GM21786 (cell line): ENCODE measurements at regions not wholly inside any gene's neighbourhood (a gene's known extent, or its start where the extent isn't known, plus 50 kb on each side); places are given as distances from the start of the nearest gene placed in this dataset.
"Not testable (repeated sequence)": the region's sequence is repeated elsewhere in the genome, so short reads cannot be mapped to it uniquely, and the experiment has no call there.

Source experiments
- ATAC-seq: cut with Tn5 transposase; IDR thresholded peaks from one replicate; pipeline ENCODE4 v1.9.1; 2021; ENCODE audit not compliant: unreplicated experiment

DNA sequence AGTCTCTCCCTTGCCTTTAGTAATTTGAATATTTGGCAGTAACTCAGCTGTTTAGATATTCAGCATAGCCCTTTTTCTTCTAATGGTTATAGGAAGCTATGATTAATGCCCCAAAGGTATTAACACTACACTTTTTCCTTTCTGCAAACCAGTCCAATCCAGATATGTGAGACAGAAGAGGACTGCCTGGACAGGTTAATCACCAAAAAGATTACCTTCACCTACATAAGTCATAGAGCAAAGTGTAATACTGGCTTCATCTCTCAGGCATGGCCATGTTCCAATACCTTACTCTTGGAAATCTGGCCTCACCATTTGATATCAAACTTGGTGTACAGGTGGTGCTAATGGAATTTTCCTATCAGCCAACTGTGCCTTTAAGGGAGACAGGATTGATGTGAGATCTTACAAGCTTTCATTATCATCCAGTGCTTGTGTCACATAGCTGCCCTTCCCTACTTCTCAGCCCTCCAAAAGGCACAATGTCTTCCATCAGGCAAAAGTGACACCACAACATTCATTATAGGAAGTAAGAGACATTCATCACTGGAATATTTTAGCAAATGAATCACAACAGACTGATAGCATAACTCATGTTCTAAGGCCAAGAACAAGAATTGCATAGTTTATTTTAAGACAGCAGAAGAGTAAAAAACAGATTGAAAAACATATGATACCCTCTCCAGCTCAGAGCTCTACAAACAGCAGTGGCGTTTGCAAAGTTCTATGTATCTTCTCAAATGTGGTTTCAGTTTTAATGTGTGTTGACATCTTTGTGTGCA lies 91.2 kb upstream of the PAM start:
- no peak for ATAC-seq

DNA sequence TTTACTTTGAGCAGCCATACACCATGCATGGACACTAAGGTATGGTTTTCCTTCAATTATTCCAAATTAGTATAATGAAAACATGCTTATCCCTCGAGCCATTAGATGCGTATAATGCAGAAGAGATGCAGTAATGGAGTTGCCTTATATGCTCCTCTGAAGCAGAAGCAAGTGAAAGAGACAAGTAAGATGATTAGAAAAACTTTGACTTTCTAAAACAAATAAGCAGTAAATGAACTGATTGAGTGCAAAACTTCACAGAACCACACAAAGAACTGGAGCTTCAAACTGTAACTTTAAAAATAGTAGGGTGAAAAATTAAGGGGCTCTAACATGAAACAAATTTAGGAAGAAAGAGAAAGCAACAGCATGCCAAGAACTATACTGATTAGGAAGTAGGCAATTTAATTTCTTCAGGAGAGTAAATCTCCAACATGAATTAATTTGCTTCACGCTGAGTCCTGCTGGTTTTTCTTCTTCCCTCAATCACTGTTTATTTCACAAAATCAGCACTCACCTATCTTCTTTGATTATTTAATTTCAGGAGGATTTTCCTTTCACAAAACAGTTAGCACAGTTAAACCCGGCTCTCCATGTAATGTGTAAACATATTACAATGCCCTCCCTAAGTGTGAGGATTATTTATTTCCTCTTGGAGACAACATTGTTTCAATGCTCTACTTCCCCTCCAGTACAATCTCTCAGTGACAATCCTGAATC lies 90.3 kb upstream of the PAM start:
- no peak for ATAC-seq

DNA sequence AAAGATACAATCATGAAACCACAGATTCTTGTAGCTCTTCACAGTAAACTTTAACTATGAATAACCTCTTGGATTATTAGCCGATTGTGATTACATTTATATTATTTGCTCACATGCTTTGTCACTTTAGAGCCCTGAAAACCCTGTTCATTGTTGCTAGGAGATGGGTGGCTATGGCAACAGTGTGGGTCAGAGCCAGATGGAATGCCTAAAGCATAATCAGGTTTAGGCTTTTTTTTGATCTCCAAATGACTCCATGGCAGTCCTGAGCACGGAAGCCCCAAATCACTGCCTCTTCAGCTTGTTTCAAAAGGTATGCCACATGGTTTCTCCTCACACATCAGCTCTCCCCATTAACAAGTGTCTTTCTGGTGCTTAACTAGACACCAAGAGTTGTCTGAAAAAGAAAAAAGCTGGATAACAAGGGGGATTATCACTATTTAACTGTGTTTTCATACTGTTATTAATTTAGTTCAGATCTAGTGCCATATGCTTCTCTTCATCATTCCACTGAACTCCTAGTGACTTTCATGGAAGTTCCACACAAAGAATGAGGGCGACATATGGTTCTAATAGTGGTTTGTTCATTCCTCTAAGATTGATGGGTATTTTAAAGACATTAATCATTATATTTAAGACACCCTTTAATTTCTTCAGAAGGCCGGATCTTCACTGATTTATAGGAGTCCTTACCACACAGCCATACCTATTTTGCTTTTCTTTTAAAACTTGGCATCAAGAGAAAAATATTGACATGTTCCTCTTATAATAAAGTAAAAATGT lies 88.8 kb upstream of the PAM start:
- no peak for ATAC-seq

DNA sequence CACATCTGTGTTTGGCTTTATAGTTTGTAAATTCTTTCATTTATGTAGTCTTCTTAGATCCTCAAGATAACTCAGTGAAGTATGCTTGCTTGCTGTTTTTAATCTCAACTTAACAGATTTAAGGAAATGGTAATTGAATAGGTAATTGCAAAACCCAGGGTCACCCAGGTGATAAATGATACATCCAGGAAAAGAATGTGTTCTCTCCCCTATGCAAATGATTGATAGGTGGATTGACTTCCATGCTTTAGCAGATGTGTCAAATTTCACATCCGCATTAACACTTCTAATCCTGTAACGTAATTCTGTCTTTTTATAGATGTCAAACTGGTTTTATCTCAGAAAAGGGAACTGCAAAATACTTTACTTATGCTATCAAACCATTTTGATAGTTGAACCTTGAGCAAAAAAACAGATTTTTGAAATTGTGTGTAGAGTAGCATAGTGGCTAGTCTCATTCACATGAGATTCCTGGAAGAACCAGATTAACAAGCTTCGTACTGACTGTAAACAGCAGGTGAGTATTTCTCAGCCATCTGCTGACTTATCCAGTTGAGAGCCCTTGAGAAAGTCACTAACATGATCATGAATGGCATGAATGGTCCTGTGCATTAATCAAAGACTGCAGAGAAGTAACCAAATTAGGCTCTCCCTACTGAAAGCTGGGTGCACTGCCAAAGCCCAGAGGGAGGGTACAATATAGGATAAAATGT lies 86.7 kb upstream of the PAM start:
- ATAC-seq: no peak

DNA sequence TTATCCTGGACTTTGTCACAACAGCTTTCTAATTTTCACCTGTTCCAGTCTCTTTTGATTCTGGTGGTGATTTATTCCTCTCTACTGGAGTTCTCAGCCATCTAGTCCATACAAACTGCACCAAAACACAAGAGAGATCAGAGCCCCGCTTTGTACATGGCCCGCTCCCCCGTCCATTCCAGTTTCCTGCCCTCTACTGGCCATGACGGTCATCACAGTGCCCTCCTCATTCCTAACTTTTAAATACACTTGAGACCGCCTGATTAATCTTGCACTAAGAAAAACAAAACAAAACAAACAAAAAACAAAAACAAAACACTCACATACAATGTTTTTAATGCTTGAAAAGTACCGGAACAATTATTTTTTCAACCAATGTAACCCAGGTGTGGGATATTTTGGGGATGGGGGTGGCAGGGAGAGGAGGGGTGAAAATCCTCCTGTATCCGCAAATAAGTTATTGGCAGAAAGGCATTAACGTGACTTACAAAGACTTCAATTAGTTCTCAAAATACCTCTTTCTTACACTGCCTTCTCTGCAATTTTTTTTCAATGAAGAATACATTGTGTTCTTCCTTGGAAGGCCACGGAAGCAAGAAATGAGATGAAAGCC lies 84.8 kb upstream of the PAM start:
- peak; percentile 62 for ATAC-seq

DNA sequence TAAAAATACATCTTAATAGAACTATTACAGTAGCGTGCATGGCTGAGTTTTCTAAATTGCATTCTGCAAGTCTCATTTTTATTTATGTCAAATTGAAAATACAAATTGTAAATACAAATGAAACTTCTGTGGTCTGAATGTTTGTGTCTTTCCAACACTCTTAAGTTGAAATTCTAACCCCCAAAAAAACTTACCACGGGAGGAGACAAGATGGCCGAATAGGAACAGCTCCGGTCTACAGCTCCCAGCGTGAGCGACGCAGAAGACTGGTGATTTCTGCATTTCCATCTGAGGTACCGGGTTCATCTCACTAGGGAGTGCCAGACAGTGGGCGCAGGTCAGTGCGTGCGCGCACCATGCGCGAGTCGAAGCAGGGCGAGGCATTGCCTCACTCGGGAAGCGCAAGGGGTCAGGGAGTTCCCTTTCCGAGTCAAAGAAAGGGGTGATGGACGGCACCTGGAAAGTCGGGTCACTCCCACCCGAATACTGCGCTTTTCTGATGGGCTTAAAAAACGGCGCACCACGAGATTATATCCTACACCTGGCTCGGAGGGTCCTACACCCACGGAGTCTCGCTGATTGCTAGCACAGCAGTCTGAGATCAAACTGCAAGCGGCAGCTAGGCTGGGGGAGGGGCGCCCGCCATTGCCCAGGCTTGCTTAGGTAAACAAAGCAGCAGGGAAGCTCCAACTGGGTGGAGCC lies 83.9 kb upstream of the PAM start:
- not testable (repeated sequence) for ATAC-seq

DNA sequence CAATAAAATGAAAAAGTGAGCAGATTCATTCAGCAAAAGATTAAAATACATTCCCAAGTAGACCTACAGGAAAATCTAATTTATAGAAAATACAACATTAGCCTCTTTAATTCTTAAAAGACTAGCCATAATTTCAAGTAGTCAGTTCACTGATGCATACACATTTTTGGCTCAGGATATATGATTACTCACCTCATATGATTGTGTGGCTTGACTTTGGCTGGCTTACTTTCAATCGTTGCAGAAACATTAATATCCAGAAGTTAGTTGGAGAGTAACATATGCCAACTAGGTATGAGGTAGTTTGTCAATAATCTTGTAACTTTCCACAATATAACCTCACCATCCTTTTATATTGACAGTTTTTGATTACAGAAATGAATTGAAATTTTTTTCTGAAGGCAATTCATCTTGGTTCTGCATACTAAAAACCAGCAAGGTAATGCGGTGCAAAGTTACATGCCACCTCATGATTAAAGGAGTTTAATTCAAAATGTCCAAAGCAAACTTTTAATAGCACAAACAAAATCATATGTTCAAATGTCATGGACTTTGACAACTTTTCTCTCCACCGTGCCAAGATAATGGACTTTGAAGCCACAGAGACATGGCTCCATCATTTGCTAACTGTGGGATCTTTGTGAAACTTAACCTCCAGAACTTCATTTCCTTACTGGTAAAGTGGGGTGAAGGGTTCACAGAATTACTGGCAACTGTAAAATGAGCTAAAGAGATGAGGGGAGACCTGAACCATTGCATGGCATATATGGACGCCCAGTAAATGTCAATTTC lies 76.6 kb upstream of the PAM start:
- no peak for ATAC-seq

DNA sequence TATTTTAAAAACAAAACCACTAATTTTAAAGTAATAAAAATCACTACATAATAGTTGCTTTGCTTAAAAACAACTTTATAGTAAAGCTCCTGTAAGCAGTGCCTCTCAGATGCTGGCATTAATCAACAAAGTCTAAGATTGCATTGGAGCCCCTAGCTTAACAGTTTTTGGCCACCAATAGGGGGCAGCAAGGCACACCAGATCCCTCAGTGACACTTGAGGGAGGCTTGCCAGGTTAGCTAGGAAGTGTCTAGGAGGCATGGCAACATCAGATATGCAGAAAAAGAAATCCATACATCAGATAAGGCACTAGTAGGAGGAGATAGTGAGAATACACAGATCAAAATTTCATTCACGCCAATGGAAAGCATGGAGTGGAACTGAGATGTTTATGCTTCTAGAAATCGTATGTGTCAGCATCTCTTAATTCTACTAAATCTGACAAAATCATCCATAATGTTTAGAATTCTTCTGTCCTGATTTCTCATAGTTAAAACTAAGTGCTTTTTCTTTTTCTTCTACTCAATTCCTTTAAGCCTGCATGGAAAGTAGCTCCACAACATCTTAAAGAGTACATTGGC lies 73.6 kb upstream of the PAM start:
- peak; percentile 96 for ATAC-seq

DNA sequence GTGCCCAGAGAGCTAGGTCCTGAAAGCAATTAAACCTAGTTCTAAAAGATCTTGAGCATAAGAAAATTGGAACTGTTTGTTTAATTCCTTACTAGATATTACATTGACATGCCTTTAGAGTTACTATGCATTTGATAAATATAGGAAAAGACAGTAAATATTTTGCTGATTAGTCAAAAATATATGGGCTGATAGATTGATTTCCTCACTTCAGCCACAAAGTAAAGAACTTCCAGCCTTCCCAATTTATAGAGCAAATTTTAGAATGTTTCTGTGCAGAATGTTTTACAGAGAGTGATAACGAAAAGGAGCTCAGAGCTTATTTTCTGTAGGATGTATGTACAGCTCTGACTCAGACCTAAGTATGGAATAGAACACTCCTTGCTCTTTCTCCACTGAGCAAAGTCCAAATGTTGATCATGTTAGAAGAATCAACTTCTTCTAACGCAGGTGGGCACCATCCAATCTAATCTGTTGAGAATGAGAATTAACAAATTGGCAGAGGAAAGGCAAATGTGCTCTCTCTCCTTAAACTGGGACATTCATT lies 72.9 kb upstream of the PAM start:
- no peak for ATAC-seq

DNA sequence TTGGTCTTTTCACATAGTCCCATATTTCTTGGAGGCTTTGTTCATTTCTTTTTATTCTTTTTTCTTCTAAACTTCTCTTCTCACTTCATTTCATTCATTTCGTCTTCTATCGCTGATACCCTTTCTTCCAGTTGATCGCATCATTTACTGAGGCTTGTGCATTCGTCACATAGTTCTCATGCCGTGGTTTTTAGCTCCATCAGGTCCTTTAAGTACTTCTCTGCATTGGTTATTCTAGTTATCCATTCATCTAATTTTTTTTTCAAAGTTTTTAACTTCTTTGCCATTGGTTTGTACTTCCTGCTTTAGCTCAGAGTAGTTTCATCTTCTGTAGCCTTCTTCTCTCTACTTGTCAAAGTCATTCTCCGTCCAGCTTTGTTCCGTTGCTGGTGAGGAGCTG lies 67.0 kb upstream of the PAM start:
- not testable (repeated sequence) for ATAC-seq

DNA sequence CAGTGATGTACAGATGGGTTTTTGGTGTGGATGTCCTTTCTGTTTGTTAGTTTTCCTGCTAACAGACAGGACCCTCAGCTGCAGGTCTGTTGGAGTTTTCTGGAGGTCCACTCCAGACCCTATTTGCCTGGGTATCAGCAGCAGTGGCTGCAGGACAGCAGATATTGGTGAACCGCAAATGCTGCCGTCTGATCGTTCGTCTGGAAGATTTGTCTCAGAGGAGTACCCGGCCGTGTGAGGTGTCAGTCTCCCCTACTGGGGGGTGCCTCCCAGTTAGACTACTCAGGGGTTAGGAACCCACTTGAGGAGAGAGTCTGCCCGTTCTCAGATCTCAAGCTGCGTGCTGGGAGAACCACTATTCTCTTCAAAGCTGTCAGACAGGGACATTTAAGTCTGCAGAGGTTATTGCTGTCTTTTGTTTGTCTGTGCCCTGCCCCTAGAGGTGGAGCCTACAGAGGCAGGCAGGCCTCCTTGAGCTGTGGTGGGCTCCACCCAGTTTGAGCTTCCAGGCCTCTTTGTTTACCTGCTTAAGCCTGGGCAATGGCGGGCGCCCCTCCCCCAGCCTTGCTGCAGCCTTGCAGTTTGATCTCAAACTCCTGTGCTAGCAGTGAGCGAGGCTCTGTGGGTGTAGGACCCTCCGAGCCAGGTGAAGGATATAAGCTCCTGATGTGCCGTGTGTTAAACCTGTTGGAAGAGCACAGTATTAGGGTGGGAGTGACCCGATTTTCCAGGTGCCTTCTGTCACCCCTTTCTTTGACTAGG lies 66.3 kb upstream of the PAM start:
- ATAC-seq: not testable (repeated sequence)

DNA sequence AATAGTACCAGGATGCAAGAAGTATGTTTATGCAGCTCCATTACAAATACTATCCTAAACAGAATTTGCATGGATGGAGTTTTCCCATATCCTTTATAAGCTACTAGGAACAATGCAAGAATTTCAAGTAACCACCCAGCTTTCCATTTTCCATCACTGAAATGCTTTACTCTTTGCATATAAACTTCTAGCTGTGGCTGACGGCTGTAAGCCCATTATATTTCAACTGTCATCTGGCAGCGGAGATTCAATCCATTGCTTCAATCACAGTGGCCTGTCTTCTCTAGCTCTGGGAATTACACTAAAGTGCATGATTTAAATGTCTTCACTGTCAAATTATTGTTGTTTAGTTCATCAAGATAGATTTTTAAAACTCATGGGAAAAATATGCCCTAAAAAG lies 64.2 kb upstream of the PAM start:
- no peak for ATAC-seq

DNA sequence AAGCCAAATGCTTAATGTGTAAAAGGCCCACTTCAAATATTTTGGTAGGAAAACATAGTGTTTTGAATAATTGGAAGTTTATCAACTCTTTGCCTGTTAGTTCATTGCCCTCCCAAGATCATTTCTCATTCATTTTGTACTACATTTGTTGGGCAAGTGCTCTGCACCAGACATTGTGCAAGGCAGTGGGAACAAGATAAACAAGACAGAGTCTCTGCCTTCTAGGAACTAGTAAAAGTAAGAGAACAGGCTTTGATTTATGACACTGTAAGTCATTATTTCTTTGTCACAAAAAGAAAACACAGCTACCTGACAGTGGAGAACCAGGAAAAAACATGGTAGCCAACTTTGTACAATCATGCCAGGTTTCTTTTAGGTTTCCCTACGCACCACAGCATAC lies 63.7 kb upstream of the PAM start:
- ATAC-seq: no peak

DNA sequence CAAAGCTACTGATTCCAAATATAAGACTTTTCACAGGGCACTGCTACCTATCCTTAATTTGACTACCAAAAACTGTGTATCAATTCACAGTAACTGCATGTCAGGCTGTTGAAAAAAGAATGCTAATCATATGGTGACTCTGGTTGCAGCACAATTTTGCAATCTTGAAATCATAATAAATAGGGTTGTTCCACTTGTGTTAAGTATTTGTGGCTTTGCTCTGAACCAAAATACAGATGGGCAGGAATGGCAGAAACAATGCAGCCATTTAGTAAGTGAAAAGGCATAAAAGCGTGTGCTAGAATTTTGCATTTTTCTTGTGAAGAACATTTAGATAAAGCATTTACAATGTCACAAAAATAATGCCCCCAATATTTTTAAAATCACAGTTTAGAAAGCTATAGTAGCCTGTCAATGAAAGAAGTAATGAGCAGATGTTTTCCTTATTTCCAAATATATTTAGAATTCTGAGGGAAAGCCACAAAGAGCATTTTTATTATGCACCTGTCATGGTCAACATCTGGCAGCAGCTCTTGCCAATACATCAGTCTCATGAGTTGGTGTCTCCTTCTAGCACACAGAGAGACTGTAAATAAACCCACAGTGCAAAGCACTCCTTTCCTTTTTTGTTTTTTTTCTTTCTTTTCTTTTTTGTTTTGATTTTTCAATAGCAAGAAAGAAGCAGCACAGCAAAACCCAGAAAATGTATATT lies 54.8 kb upstream of the PAM start:
- ATAC-seq: no peak

DNA sequence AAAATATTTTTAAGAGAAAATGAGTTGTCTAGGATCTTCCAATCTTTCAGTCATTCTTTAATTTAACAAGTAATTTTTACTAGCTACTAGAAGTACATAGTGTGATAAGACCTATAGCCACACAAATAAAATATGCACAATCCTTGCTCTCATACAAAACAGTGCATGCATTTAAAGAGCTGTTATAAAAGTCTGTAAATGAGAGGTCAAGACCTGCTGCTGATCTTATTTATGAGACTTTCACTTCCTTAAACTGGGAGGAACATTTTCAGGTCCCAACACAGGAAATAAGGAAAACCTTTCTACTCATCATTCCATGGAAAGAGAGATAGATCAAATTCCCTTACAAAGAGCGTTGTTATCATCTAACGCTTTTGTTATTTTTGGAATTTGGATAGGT lies 54.2 kb upstream of the PAM start:
- no peak for ATAC-seq

DNA sequence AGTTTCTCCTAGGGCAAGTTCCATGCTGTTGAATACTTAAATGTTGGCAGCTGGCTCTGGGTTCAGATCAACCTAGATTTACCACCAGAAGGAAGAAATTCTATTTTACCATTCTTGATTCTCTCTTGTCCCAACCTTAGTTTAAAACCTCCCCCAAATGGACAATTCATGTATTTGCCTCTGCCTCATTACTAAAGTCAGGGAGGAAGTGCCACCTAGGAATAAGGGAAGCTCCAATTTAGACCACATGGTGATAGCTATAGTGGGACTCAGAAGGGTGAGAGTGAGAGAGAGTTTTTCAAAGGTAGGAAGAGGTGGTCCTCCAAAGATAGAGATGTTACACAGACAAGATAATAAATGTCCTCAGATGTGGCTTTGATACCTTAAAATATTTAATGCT lies 53.4 kb upstream of the PAM start:
- ATAC-seq: no peak
